GM12878 (cell line): ENCODE measurements at regions not wholly inside any gene's neighbourhood (a gene's known extent, or its start where the extent isn't known, plus 50 kb on each side); places are given as distances from the start of the nearest gene placed in this dataset.

ENCODE experiments used
- ATAC-seq: fragments of 200-7000 bp; cut with Tn5 transposase; 3 replicates; pipeline ENCODE4 v1.9.1; 2020; ENCODE audit warnings: mild to moderate bottlenecking, moderate library complexity
- BruUV-seq: library from RNA; stranded (reverse); fragments of 400-500 nt; replicated peaks from 2 replicates; lab custom pipeline; 2021; lab: Mats Ljungman, UMichigan
- CTCF ChIA-PET: fragments of 300-600 bp; sonication (Branson Sonifier 250); formaldehyde crosslinking; extraction: SDS; loops from one replicate; lab custom pipeline; 2021; ENCODE audit warnings: inconsistent platforms; lab: Yijun Ruan, JAX
- POLR2A ChIA-PET: fragments of 350-600 bp; formaldehyde crosslinking; extraction: SDS; loops from one replicate; lab custom pipeline; 2021; ENCODE audit warnings: inconsistent platforms; lab: Charles Lee
- RAD21 ChIA-PET: fragments of 300-600 bp; sonication (Branson Sonifier 250); formaldehyde crosslinking; loops from one replicate; lab custom pipeline; 2023; ENCODE audit warnings: antibody characterized with exemption; ENCODE audit not compliant: unreplicated experiment; lab: Charles Lee
- SMC1A ChIA-PET: fragments of 300-600 bp; sonication (Branson Sonifier 250); formaldehyde crosslinking; loops from one replicate; lab custom pipeline; 2023; ENCODE audit not compliant: unreplicated experiment, uncharacterized antibody; lab: Charles Lee
- DNase-seq: peaks from one replicate; pipeline ENCODE4 v3.0.0-alpha.2; 2011; ENCODE audit warnings: low read depth, low spot score
- FAIRE-seq: peaks from 3 replicates; lab custom pipeline; 2011; peaks lifted over from hg19 to GRCh38; lab: Jason Lieb, UNC
- H2AFZ ChIP-seq: 2 replicates; pipeline ENCODE4 v1.6.0; 2011; ENCODE audit warnings: low read depth, low read length, control low read depth; ENCODE audit not compliant: control insufficient read depth
- H3K27ac ChIP-seq: 2 replicates; pipeline ENCODE4 v1.5.1; 2011; ENCODE audit warnings: control low read depth; ENCODE audit not compliant: control insufficient read depth, insufficient read depth
- H3K27me3 ChIP-seq, 2 experiments: replicated peaks in 1 of 2; 2 replicates each; pipeline versions ENCODE4 v1.6.0 to v1.6.1; 2011; ENCODE audit warnings: low read length in 1 of 2; ENCODE audit not compliant: control insufficient read depth in 2 of 2, insufficient read depth in 2 of 2
- H3K36me3 ChIP-seq, 2 experiments: 2 replicates each; pipeline ENCODE4 v1.5.1; 2011; ENCODE audit warnings: low read length in 1 of 2; ENCODE audit not compliant: control insufficient read depth in 2 of 2, insufficient read depth in 2 of 2
- H3K4me1 ChIP-seq: 2 replicates; pipeline ENCODE4 v1.6.1; 2011; ENCODE audit warnings: mild to moderate bottlenecking, low read length, moderate library complexity, mixed read lengths; ENCODE audit not compliant: control insufficient read depth, insufficient read depth
- H3K4me2 ChIP-seq: 2 replicates; pipeline ENCODE4 v1.6.0; 2011; ENCODE audit warnings: control low read depth; ENCODE audit not compliant: control insufficient read depth, insufficient read depth
- H3K4me3 ChIP-seq: fragments of 200-600 bp; sonication (generic); 2 replicates; pipeline ENCODE4 v1.5.1; 2016
- H3K79me2 ChIP-seq: 2 replicates; pipeline ENCODE4 v1.6.0; 2011; ENCODE audit warnings: low read length; ENCODE audit not compliant: control insufficient read depth, insufficient read depth
- H3K9ac ChIP-seq: 2 replicates; pipeline ENCODE4 v1.8.0; 2011; ENCODE audit warnings: low read length, control low read depth, mixed read lengths; ENCODE audit not compliant: control insufficient read depth, insufficient read depth
- H3K9me3 ChIP-seq: replicated peaks from 3 replicates; pipeline ENCODE4 v1.5.1; 2011; ENCODE audit warnings: mild to moderate bottlenecking, low read length; ENCODE audit not compliant: control insufficient read depth, insufficient read depth
- H4K20me1 ChIP-seq: 2 replicates; pipeline ENCODE4 v1.6.0; 2011; ENCODE audit not compliant: control insufficient read depth, insufficient read depth
- NR2C1 ChIP-seq: fragments of 450-650 bp; IDR thresholded peaks from 2 replicates; pipeline ENCODE4 v1.6.1; 2017; ENCODE audit warnings: antibody characterized with exemption, mild to moderate bottlenecking, moderate library complexity
- NR2F1 ChIP-seq: fragments of 450-650 bp; conservative IDR thresholded peaks from 2 replicates; pipeline ENCODE4 v1.6.1; 2017; ENCODE audit warnings: mild to moderate bottlenecking
- POLR2AphosphoS2 ChIP-seq: IDR thresholded peaks from 2 replicates; pipeline ENCODE4 v1.6.1; 2011; ENCODE audit warnings: low read depth, mild to moderate bottlenecking, low read length, improper control_type of control experiment, moderate library complexity
- POU2F2 ChIP-seq: IDR thresholded peaks from 3 replicates; pipeline ENCODE4 v1.6.1; 2011; ENCODE audit warnings: low read depth, mild to moderate bottlenecking, low read length, borderline replicate concordance
- SPI1 ChIP-seq: IDR thresholded peaks from 2 replicates; pipeline ENCODE4 v1.6.1; 2011; ENCODE audit warnings: low read depth, mild to moderate bottlenecking, low read length, moderate library complexity, borderline replicate concordance; ENCODE audit not compliant: insufficient read depth
- SRF ChIP-seq, 2 experiments: IDR thresholded peaks; 2 replicates each; pipeline ENCODE4 v1.6.1; 2011; ENCODE audit warnings: low read depth in 2 of 2, low read length in 2 of 2, mild to moderate bottlenecking in 1 of 2, moderate library complexity in 1 of 2
- TCF3 ChIP-seq: IDR thresholded peaks from 2 replicates; pipeline ENCODE4 v1.6.1; 2012; ENCODE audit warnings: low read depth, mild to moderate bottlenecking, low read length, borderline replicate concordance; ENCODE audit not compliant: insufficient read depth
- WRNIP1 ChIP-seq: IDR thresholded peaks from 2 replicates; pipeline ENCODE4 v1.6.1; 2011; ENCODE audit warnings: low read depth, low read length, improper control_type of control experiment, borderline replicate concordance
- YY1 ChIP-seq: IDR thresholded peaks from 2 replicates; pipeline ENCODE4 v1.6.1; 2011; ENCODE audit warnings: low read depth, mild to moderate bottlenecking, low read length
- in situ Hi-C: fragments of 300-500 bp; cut with MboI; formaldehyde crosslinking; loops from 9 replicates; pipeline ENCODE4 v1.14.3; 2018; ENCODE audit warnings: mixed read lengths
- intact Hi-C: fragments of 100-400 bp; cut with micrococcal nuclease; formaldehyde crosslinking; loops from one replicate; pipeline ENCODE4 v1.14.2; 2022; ENCODE audit not compliant: unreplicated experiment
- TF ChIP-seq, protein P1 (sequence below): IDR thresholded peaks from 2 replicates; pipeline ENCODE4 v1.6.1; 2011; ENCODE audit warnings: mild to moderate bottlenecking, low read depth, low read length, moderate library complexity; ENCODE audit not compliant: insufficient replicate concordance
- TF ChIP-seq, protein P2 (sequence below): fragments of 150-350 bp; IDR thresholded peaks from 2 replicates; pipeline ENCODE4 v1.6.1; 2014; ENCODE audit warnings: mild to moderate bottlenecking, low read depth, low read length
- TF ChIP-seq, protein P3 (sequence below): IDR thresholded peaks from 2 replicates; pipeline ENCODE4 v1.6.1; 2012; ENCODE audit warnings: mild to moderate bottlenecking, low read depth, low read length

DNA sequence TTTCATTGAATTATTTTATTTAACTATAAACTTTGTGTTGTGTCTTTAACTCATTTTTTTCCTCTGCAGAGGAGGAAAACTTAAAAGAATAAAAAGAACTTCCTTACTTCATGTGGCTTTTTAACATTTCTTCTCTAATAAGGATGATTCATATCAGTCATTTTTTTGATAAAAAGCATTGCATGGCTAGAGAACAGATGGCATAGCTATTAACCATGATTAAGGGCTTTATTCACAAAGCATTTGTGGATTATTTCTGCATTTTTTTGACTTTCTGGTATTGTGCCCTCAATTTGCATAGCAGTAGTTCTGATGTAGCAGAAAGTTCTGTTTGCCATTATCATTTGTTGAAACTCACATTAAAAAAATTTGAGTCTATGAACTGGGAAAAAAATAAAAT lies 540.8 kb downstream of the SI start:
- H3K79me2 ChIP-seq: no peaks in the 10 kb centered on the region
- ChIA-PET RAD21 (no interaction called here), POLR2A (no interaction called here), SMC1A (no interaction called here), CTCF (no interaction called here)
- H3K36me3 ChIP-seq: no peaks in the 10 kb centered on the region
- no peak overlapping the region for H2AFZ ChIP-seq
- no peak overlapping the region for H3K27ac ChIP-seq
- H3K4me1 ChIP-seq: no peaks in the 10 kb centered on the region
- TF ChIP-seq NR2F1 (no peak), POLR2AphosphoS2 (no peak), WRNIP1 (no peak), POU2F2 (no peak), SPI1 (no peak), YY1 (no peak), TCF3 (no peak), NR2C1 (no peak), SRF (IDR thresholded peaks at IDR 0.05; ENCODE audit: low read depth in 2 of 2, low read length in 2 of 2) (no peak)
- TF ChIP-seq, protein P1, sequence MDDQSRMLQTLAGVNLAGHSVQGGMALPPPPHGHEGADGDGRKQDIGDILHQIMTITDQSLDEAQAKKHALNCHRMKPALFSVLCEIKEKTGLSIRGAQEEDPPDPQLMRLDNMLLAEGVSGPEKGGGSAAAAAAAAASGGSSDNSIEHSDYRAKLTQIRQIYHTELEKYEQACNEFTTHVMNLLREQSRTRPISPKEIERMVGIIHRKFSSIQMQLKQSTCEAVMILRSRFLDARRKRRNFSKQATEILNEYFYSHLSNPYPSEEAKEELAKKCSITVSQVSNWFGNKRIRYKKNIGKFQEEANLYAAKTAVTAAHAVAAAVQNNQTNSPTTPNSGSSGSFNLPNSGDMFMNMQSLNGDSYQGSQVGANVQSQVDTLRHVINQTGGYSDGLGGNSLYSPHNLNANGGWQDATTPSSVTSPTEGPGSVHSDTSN: no peak
- TF ChIP-seq, protein P2, sequence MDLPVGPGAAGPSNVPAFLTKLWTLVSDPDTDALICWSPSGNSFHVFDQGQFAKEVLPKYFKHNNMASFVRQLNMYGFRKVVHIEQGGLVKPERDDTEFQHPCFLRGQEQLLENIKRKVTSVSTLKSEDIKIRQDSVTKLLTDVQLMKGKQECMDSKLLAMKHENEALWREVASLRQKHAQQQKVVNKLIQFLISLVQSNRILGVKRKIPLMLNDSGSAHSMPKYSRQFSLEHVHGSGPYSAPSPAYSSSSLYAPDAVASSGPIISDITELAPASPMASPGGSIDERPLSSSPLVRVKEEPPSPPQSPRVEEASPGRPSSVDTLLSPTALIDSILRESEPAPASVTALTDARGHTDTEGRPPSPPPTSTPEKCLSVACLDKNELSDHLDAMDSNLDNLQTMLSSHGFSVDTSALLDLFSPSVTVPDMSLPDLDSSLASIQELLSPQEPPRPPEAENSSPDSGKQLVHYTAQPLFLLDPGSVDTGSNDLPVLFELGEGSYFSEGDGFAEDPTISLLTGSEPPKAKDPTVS: no peak
- TF ChIP-seq, protein P3, sequence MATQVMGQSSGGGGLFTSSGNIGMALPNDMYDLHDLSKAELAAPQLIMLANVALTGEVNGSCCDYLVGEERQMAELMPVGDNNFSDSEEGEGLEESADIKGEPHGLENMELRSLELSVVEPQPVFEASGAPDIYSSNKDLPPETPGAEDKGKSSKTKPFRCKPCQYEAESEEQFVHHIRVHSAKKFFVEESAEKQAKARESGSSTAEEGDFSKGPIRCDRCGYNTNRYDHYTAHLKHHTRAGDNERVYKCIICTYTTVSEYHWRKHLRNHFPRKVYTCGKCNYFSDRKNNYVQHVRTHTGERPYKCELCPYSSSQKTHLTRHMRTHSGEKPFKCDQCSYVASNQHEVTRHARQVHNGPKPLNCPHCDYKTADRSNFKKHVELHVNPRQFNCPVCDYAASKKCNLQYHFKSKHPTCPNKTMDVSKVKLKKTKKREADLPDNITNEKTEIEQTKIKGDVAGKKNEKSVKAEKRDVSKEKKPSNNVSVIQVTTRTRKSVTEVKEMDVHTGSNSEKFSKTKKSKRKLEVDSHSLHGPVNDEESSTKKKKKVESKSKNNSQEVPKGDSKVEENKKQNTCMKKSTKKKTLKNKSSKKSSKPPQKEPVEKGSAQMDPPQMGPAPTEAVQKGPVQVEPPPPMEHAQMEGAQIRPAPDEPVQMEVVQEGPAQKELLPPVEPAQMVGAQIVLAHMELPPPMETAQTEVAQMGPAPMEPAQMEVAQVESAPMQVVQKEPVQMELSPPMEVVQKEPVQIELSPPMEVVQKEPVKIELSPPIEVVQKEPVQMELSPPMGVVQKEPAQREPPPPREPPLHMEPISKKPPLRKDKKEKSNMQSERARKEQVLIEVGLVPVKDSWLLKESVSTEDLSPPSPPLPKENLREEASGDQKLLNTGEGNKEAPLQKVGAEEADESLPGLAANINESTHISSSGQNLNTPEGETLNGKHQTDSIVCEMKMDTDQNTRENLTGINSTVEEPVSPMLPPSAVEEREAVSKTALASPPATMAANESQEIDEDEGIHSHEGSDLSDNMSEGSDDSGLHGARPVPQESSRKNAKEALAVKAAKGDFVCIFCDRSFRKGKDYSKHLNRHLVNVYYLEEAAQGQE: no peak
- H3K9me3 ChIP-seq: no peaks in the 10 kb centered on the region
- DNase-seq (no peak), ATAC-seq (no peak), FAIRE-seq (no peak)
- in situ Hi-C loops: no loop called here
- BruUV-seq: no TSS peak
- no peaks in the 10 kb centered on the region for H4K20me1 ChIP-seq
- H3K4me3 ChIP-seq: no peak overlapping the region
- H3K9ac ChIP-seq: no peak overlapping the region
- intact Hi-C loops: no loop called here
- H3K27me3 ChIP-seq: no peaks in the 10 kb centered on the region
- no peak overlapping the region for H3K4me2 ChIP-seq
